HepG2 (cell line): ENCODE measurements at regions not wholly inside any gene's neighbourhood (a gene's known extent, or its start where the extent isn't known, plus 50 kb on each side); places are given as distances from the start of the nearest gene placed in this dataset.

Experiments used
- ATAC-seq: fragments of 200-7000 bp; cut with Tn5 transposase; 3 replicates; pipeline ENCODE4 v1.9.1; 2020; ENCODE audit warnings: mild to moderate bottlenecking, moderate library complexity
- BruUV-seq: library from RNA; stranded (reverse); fragments of 400-500 nt; replicated peaks from 2 replicates; lab custom pipeline; 2021; lab: Mats Ljungman, UMichigan
- CTCF ChIA-PET: fragments of 300-600 bp; formaldehyde crosslinking; extraction: SDS; loops from one replicate; lab custom pipeline; 2021; ENCODE audit warnings: low total read pairs, inconsistent platforms, low intra/inter-chr PET ratio; lab: Yijun Ruan, JAX
- POLR2A ChIA-PET: fragments of 350-600 bp; sonication (Branson Sonifier 250); formaldehyde crosslinking; loops from one replicate; lab custom pipeline; 2020; ENCODE audit warnings: antibody characterized with exemption, inconsistent platforms; lab: Yijun Ruan, JAX
- DNase-seq: peaks from one replicate; pipeline ENCODE4 v3.0.0-alpha.2; 2015; ENCODE audit warnings: low spot score
- FAIRE-seq: peaks from 3 replicates; lab custom pipeline; 2011; peaks lifted over from hg19 to GRCh38; lab: Jason Lieb, UNC
- H2AFZ ChIP-seq: one replicate; pipeline ENCODE4 v1.6.1; 2011; ENCODE audit warnings: low read length, inconsistent platforms
- H3K27ac ChIP-seq: fragments of 300-600 bp; 3 replicates; pipeline ENCODE4 v1.8.0; 2011; ENCODE audit warnings: mixed run types, mild to moderate bottlenecking, mixed read lengths, low read length, inconsistent platforms; ENCODE audit not compliant: insufficient read depth; ENCODE audit errors: extremely low read length
- H3K27me3 ChIP-seq, 2 experiments: fragments of 200-600 bp in 1 of 2; 2 replicates in 1 of 2; 3 replicates in 1 of 2; pipeline versions ENCODE4 v1.6.0 to v1.8.0; 2011; ENCODE audit warnings: low read length in 2 of 2, mild to moderate bottlenecking in 2 of 2, moderate library complexity in 2 of 2, inconsistent platforms in 1 of 2; ENCODE audit not compliant: insufficient read depth in 2 of 2, control insufficient read depth in 1 of 2
- H3K36me3 ChIP-seq, 2 experiments: fragments of 200-600 bp in 1 of 2; replicated peaks in 1 of 2; 2 replicates in 1 of 2; 3 replicates in 1 of 2; pipeline versions ENCODE4 v1.5.1 to v1.8.0; 2011; ENCODE audit warnings: low read length in 2 of 2, inconsistent platforms in 1 of 2; ENCODE audit not compliant: insufficient read depth in 2 of 2, control insufficient read depth in 1 of 2
- H3K4me1 ChIP-seq: 2 replicates; pipeline ENCODE4 v1.5.1; 2012; ENCODE audit warnings: low read length, inconsistent platforms; ENCODE audit not compliant: insufficient read depth
- H3K4me2 ChIP-seq: 2 replicates; pipeline ENCODE4 v1.6.0; 2011; ENCODE audit warnings: low read depth, low read length, inconsistent platforms
- H3K4me3 ChIP-seq, 3 experiments: fragments of 200-600 bp in 1 of 3; sonication (generic), shearing (Covaris generic) in 1 of 3; replicated peaks in 1 of 3; 2 replicates each; pipeline ENCODE4 v1.5.1; 2011 to 2016; ENCODE audit warnings: low read length in 3 of 3, inconsistent platforms in 2 of 3, low read depth in 2 of 3, mild to moderate bottlenecking in 2 of 3, control low read depth in 1 of 3, mixed read lengths in 1 of 3; ENCODE audit not compliant: insufficient read depth in 1 of 3
- H3K79me2 ChIP-seq: one replicate; pipeline ENCODE4 v1.6.1; 2011; ENCODE audit warnings: low read length, inconsistent platforms; ENCODE audit not compliant: insufficient read depth
- H3K9ac ChIP-seq: 2 replicates; pipeline ENCODE4 v1.6.0; 2011; ENCODE audit warnings: mild to moderate bottlenecking, low read depth, low read length, inconsistent platforms; ENCODE audit not compliant: insufficient read depth
- H3K9me3 ChIP-seq: 2 replicates; pipeline ENCODE4 v1.5.1; 2012; ENCODE audit warnings: mild to moderate bottlenecking, low read length
- H4K20me1 ChIP-seq: 2 replicates; pipeline ENCODE4 v1.6.0; 2011; ENCODE audit warnings: inconsistent platforms, mild to moderate bottlenecking, low read length, moderate library complexity; ENCODE audit not compliant: insufficient read depth
- ATF1 ChIP-seq: IDR thresholded peaks from 2 replicates; pipeline ENCODE4 v1.6.1; 2016; ENCODE audit warnings: mild to moderate bottlenecking, control low read depth
- GTF2F1 ChIP-seq: fragments of 150-350 bp; IDR thresholded peaks from 2 replicates; pipeline ENCODE4 v1.6.1; 2014; ENCODE audit warnings: low read length
- HNF4G ChIP-seq, 2 experiments: sonication (generic) in 1 of 2; formaldehyde crosslinking in 1 of 2; IDR thresholded peaks; 2 replicates each; pipeline versions ENCODE4 v1.4.0 to v1.6.1; 2011 to 2020; ENCODE audit warnings: borderline replicate concordance in 2 of 2, low read depth in 2 of 2, mild to moderate bottlenecking in 2 of 2, low read length in 1 of 2, missing genetic modification reagents in 1 of 2, moderate library complexity in 1 of 2
- IRX3 ChIP-seq: sonication (generic); formaldehyde crosslinking; IDR thresholded peaks from 2 replicates; pipeline ENCODE4 v1.8.1; 2023; ENCODE audit warnings: mild to moderate bottlenecking, low read depth, missing genetic modification reagents, borderline replicate concordance
- MAFF ChIP-seq: IDR thresholded peaks from 2 replicates; pipeline ENCODE4 v1.6.1; 2011; ENCODE audit warnings: low read depth, low read length, improper control_type of control experiment
- MAFK ChIP-seq, 2 experiments: IDR thresholded peaks in 1 of 2; conservative IDR thresholded peaks in 1 of 2; 2 replicates each; pipeline ENCODE4 v1.6.1; 2011; ENCODE audit warnings: improper control_type of control experiment in 2 of 2, low read length in 2 of 2
- TOE1 ChIP-seq: sonication (generic); formaldehyde crosslinking; IDR thresholded peaks from 2 replicates; pipeline ENCODE4 v1.4.0; 2020; ENCODE audit warnings: mild to moderate bottlenecking, missing genetic modification reagents
- ZSCAN21 ChIP-seq: sonication (generic); formaldehyde crosslinking; IDR thresholded peaks from 2 replicates; pipeline ENCODE4 v1.8.0; 2022; ENCODE audit warnings: mild to moderate bottlenecking, missing genetic modification reagents, moderate library complexity, borderline replicate concordance
- WGBS: methylation state at CpG from one replicate; pipeline ENCODE4 v1.1.6; 2017; ENCODE audit warnings: low lambda C conversion rate; 5-methylcytosine and 5-hydroxymethylcytosine counted together
- in situ Hi-C: cut with HindIII; loops from 2 replicates; pipeline ENCODE4 v1.10.0; 2017; ENCODE audit warnings: low pct_unique_long_range_greater_than_20kb; ENCODE audit not compliant: extremely low pct_ligation_motif_present
- intact Hi-C: fragments of 100-400 bp; cut with micrococcal nuclease; formaldehyde crosslinking; loops from one replicate; pipeline ENCODE4 v1.10.0; 2022; ENCODE audit not compliant: unreplicated experiment
- TF ChIP-seq, protein P1 (sequence below): sonication (generic); formaldehyde crosslinking; IDR thresholded peaks from 2 replicates; pipeline ENCODE4 v1.4.0; 2020; ENCODE audit warnings: missing genetic modification reagents, mild to moderate bottlenecking, borderline replicate concordance
- TF ChIP-seq, protein P2 (sequence below): sonication (generic); formaldehyde crosslinking; conservative IDR thresholded peaks from 2 replicates; pipeline ENCODE4 v1.4.0; 2020; ENCODE audit warnings: mild to moderate bottlenecking, missing genetic modification reagents, moderate library complexity
- TF ChIP-seq, protein P3 (sequence below): sonication (generic); formaldehyde crosslinking; IDR thresholded peaks from 2 replicates; pipeline ENCODE4 v1.4.0; 2020; ENCODE audit warnings: missing genetic modification reagents; ENCODE audit errors: not compliant biosample characterization

DNA sequence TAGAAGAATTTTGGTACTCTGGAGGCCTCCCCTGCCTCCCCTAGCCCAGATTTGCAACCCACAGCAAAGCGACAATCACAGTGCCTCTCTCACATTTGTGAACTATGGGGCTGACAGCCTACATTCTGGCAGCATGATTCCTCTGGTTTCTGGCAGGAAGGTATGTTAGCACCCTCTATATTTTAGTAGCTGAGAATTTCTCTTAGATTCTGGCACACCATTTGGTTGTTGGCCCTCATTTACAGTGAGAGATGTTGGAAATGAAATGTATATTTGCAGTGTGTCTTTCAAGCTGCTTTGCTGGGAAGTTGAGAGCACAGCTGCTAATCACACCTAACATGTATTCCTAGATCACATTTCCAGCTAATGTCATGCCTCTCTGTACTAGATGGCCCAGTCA, 735.0 kb downstream of the FGF9 start:
- Histone ChIP-seq H3K27me3 (no peaks in the 10 kb centered on the region), H3K9ac (no peak overlapping the region), H3K79me2 (no peaks in the 10 kb centered on the region), H3K9me3 (peaks cover 22% of the 10 kb centered on the region), H3K4me2 (no peak overlapping the region), H3K27ac (no peak overlapping the region), H3K4me1 (no peaks in the 10 kb centered on the region), H3K36me3 (no peaks in the 10 kb centered on the region), H2AFZ (no peak overlapping the region), H4K20me1 (no peaks in the 10 kb centered on the region), H3K4me3 (no peak overlapping the region)
- ChIA-PET CTCF (no interaction called here), POLR2A (no interaction called here)
- no peak for TF ChIP-seq IRX3
- TF ChIP-seq ATF1 (CRISPR knock-in tag): no peak
- WGBS: no CpG with 5 or more reads among the region's 1 CpG
- intact Hi-C loops: no loop called here
- BruUV-seq: no TSS peak
- FAIRE-seq (no peak), ATAC-seq (no peak), DNase-seq (no peak)
- in situ Hi-C loops: no loop called here

DNA sequence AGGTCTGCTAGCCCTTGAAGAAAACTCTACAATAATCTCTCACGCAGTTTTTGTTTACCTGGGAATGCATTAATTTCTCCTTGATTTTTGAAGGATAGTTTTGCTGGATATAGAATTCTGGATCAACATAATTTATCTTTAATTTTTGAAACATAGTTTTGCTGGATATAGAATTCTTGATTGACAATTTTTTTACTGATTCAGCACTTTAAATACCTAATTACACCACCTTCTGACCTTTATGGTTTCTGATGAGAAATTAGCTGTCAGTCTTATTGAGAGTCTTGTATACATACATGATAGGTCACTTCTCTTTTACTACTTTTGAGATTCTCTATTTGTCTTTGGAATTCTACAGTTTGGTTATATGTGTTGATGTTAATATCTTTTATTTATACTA, 741.6 kb downstream of the FGF9 start:
- H3K9me3 ChIP-seq: peaks cover 49% of the 10 kb centered on the region
- H3K79me2 ChIP-seq: no peaks in the 10 kb centered on the region
- FAIRE-seq (no peak), ATAC-seq (no peak), DNase-seq (no peak)
- no peak overlapping the region for H3K4me2 ChIP-seq
- no peaks in the 10 kb centered on the region for H3K27me3 ChIP-seq
- H3K4me1 ChIP-seq: no peaks in the 10 kb centered on the region
- H3K27ac ChIP-seq: no peak overlapping the region
- no peak overlapping the region for H2AFZ ChIP-seq
- CTCF ChIA-PET: no interaction called here
- POLR2A ChIA-PET: no interaction called here
- H4K20me1 ChIP-seq: no peaks in the 10 kb centered on the region
- in situ Hi-C loops (no loop called here), intact Hi-C loops (no loop called here)
- no peaks in the 10 kb centered on the region for H3K36me3 ChIP-seq
- no TSS peak for BruUV-seq
- H3K9ac ChIP-seq: no peak overlapping the region
- 0% methylated on average over 1 of the region's 1 CpG for WGBS
- no peak overlapping the region for H3K4me3 ChIP-seq
- TF ChIP-seq GTF2F1 (no peak), MAFK (conservative IDR thresholded peaks at IDR 0.05 in 1 of 2, IDR thresholded peaks at IDR 0.05 in 1 of 2; ENCODE audit: low read length in 2 of 2) (peak; percentile 73 to 90), MAFF (peak; percentile 82), ZSCAN21 (CRISPR knock-in tag) (no peak), HNF4G (IDR thresholded peaks at IDR 0.05; ENCODE audit: borderline replicate concordance, low read depth, low read length) (no peak), HNF4G (CRISPR knock-in tag; IDR thresholded peaks at IDR 0.05; ENCODE audit: borderline replicate concordance, low read depth) (no peak), TOE1 (CRISPR knock-in tag) (no peak)
- TF ChIP-seq, protein P1, sequence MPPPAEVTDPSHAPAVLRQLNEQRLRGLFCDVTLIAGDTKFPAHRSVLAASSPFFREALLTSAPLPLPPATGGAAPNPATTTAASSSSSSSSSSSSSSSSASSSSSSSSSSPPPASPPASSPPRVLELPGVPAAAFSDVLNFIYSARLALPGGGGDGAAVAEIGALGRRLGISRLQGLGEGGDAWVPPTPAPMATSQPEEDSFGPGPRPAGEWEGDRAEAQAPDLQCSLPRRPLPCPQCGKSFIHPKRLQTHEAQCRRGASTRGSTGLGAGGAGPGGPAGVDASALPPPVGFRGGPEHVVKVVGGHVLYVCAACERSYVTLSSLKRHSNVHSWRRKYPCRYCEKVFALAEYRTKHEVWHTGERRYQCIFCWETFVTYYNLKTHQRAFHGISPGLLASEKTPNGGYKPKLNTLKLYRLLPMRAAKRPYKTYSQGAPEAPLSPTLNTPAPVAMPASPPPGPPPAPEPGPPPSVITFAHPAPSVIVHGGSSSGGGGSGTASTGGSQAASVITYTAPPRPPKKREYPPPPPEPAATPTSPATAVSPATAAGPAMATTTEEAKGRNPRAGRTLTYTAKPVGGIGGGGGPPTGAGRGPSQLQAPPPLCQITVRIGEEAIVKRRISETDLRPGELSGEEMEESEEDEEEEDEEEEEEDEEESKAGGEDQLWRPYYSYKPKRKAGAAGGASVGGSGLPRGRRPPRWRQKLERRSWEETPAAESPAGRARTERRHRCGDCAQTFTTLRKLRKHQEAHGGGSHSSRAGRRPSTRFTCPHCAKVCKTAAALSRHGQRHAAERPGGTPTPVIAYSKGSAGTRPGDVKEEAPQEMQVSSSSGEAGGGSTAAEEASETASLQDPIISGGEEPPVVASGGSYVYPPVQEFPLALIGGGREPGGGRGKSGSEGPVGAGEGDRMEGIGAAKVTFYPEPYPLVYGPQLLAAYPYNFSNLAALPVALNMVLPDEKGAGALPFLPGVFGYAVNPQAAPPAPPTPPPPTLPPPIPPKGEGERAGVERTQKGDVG (CRISPR knock-in tag): no peak
- TF ChIP-seq, protein P2, sequence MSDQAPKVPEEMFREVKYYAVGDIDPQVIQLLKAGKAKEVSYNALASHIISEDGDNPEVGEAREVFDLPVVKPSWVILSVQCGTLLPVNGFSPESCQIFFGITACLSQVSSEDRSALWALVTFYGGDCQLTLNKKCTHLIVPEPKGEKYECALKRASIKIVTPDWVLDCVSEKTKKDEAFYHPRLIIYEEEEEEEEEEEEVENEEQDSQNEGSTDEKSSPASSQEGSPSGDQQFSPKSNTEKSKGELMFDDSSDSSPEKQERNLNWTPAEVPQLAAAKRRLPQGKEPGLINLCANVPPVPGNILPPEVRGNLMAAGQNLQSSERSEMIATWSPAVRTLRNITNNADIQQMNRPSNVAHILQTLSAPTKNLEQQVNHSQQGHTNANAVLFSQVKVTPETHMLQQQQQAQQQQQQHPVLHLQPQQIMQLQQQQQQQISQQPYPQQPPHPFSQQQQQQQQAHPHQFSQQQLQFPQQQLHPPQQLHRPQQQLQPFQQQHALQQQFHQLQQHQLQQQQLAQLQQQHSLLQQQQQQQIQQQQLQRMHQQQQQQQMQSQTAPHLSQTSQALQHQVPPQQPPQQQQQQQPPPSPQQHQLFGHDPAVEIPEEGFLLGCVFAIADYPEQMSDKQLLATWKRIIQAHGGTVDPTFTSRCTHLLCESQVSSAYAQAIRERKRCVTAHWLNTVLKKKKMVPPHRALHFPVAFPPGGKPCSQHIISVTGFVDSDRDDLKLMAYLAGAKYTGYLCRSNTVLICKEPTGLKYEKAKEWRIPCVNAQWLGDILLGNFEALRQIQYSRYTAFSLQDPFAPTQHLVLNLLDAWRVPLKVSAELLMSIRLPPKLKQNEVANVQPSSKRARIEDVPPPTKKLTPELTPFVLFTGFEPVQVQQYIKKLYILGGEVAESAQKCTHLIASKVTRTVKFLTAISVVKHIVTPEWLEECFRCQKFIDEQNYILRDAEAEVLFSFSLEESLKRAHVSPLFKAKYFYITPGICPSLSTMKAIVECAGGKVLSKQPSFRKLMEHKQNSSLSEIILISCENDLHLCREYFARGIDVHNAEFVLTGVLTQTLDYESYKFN (CRISPR knock-in tag): no peak
- TF ChIP-seq, protein P3, sequence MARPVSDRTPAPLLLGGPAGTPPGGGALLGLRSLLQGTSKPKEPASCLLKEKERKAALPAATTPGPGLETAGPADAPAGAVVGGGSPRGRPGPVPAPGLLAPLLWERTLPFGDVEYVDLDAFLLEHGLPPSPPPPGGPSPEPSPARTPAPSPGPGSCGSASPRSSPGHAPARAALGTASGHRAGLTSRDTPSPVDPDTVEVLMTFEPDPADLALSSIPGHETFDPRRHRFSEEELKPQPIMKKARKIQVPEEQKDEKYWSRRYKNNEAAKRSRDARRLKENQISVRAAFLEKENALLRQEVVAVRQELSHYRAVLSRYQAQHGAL: no peak
